ENCODE measurements at regions not wholly inside any gene's neighbourhood (a gene's known extent, or its start where the extent isn't known, plus 50 kb on each side); places are given as distances from the start of the nearest gene placed in this dataset.

DNA sequence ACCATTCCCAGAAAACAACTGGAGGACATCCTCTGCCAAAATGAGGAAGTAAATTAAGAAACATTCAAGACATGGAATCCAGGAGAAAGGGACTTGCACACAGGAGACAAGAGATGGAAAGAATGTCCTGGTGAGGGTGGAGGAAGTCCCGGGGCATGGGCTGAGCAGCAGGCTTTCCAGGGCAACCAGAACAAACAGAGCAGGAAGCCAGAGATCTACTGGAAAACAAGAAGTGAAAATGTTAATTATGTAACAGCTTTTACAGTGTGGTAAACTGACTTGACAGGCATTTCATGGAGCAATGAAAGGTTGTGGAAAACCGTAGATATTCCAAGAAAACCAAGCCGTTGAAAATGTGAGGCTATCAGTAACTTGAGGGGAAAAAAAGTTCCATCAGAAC lies 55.2 kb upstream of the ZNF746 start:
- H3K4me3 ChIP-seq (ENCODE audit: low read depth, low read length): no peak overlapping the region
- TF ChIP-seq, protein P1, sequence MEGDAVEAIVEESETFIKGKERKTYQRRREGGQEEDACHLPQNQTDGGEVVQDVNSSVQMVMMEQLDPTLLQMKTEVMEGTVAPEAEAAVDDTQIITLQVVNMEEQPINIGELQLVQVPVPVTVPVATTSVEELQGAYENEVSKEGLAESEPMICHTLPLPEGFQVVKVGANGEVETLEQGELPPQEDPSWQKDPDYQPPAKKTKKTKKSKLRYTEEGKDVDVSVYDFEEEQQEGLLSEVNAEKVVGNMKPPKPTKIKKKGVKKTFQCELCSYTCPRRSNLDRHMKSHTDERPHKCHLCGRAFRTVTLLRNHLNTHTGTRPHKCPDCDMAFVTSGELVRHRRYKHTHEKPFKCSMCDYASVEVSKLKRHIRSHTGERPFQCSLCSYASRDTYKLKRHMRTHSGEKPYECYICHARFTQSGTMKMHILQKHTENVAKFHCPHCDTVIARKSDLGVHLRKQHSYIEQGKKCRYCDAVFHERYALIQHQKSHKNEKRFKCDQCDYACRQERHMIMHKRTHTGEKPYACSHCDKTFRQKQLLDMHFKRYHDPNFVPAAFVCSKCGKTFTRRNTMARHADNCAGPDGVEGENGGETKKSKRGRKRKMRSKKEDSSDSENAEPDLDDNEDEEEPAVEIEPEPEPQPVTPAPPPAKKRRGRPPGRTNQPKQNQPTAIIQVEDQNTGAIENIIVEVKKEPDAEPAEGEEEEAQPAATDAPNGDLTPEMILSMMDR (IDR thresholded peaks at IDR 0.05; ENCODE audit: borderline replicate concordance, insufficient read depth, low read depth, low read length): no peak

Measured in GM12875 (cell line).